HG02571 (cell line): ENCODE measurements at regions not wholly inside any gene's neighbourhood (a gene's known extent, or its start where the extent isn't known, plus 50 kb on each side); places are given as distances from the start of the nearest gene placed in this dataset.

Experiments used
- ATAC-seq: cut with Tn5 transposase; IDR thresholded peaks from one replicate; pipeline ENCODE4 v1.9.1; 2021; ENCODE audit warnings: mild to moderate bottlenecking, moderate library complexity; ENCODE audit not compliant: unreplicated experiment

- no peak for ATAC-seq
Observed at GRCh38 chr12:13843841-13844240, 137.6 kb downstream of the GRIN2B start.

GRCh38 chr12:13841358-13841757, 140.0 kb downstream of the GRIN2B start:
- no peak for ATAC-seq

- ATAC-seq: no peak
Observed at GRCh38 chr12:13839365-13840336, 141.8 kb downstream of the GRIN2B start.

- ATAC-seq: no peak
Observed at GRCh38 chr12:13836099-13836498, 145.3 kb downstream of the GRIN2B start.

GRCh38 chr12:13835652-13836051, 145.8 kb downstream of the GRIN2B start:
- no peak for ATAC-seq

GRCh38 chr12:13834241-13834640, 147.2 kb downstream of the GRIN2B start:
- no peak for ATAC-seq

- ATAC-seq: no peak
Observed at GRCh38 chr12:13817131-13817530, 164.3 kb downstream of the GRIN2B start.

- no peak for ATAC-seq
Observed at GRCh38 chr12:13816394-13816793, 165.0 kb downstream of the GRIN2B start.

GRCh38 chr12:13812168-13812567, 169.2 kb downstream of the GRIN2B start:
- ATAC-seq: no peak

- no peak for ATAC-seq
Observed at GRCh38 chr12:13811061-13811460, 170.3 kb downstream of the GRIN2B start.

- no peak for ATAC-seq
Observed at GRCh38 chr12:13805041-13805440, 176.4 kb downstream of the GRIN2B start.

GRCh38 chr12:13801543-13801942, 179.9 kb downstream of the GRIN2B start:
- no peak for ATAC-seq

- no peak for ATAC-seq
Observed at GRCh38 chr12:13799574-13799973, 181.8 kb downstream of the GRIN2B start.

- no peak for ATAC-seq
Observed at GRCh38 chr12:13798162-13798561, 183.2 kb downstream of the GRIN2B start.

GRCh38 chr12:13794706-13795105, 186.7 kb downstream of the GRIN2B start:
- ATAC-seq: no peak

GRCh38 chr12:13790317-13790716, 191.1 kb downstream of the GRIN2B start:
- ATAC-seq: no peak

GRCh38 chr12:13788626-13789025, 192.8 kb downstream of the GRIN2B start:
- no peak for ATAC-seq

- no peak for ATAC-seq
Observed at GRCh38 chr12:13786646-13787045, 194.8 kb downstream of the GRIN2B start.

GRCh38 chr12:13784504-13784903, 196.9 kb downstream of the GRIN2B start:
- no peak for ATAC-seq

- ATAC-seq: no peak
Observed at GRCh38 chr12:13780453-13780852, 200.9 kb downstream of the GRIN2B start.

GRCh38 chr12:13777374-13777773, 204.0 kb downstream of the GRIN2B start:
- no peak for ATAC-seq

GRCh38 chr12:13772264-13772663, 209.1 kb downstream of the GRIN2B start:
- no peak for ATAC-seq

- no peak for ATAC-seq
Observed at GRCh38 chr12:13770576-13770975, 210.8 kb downstream of the GRIN2B start.
